GM21367 (cell line): ENCODE measurements at regions not wholly inside any gene's neighbourhood (a gene's known extent, or its start where the extent isn't known, plus 50 kb on each side); places are given as distances from the start of the nearest gene placed in this dataset.
A peak's percentile ranks its signal among the peaks of the same experiment; 100 is the strongest.

Experiments
- ATAC-seq: cut with Tn5 transposase; IDR thresholded peaks from one replicate; pipeline ENCODE4 v1.9.1; 2021; ENCODE audit not compliant: unreplicated experiment

- no peak for ATAC-seq
Measured at GRCh38 chr12:94786906-94787305, 136.5 kb upstream of the TMCC3 start.

GRCh38 chr12:94783862-94784261 lies 133.5 kb upstream of the TMCC3 start:
- ATAC-seq: no peak

- ATAC-seq: no peak
Measured at GRCh38 chr12:94783343-94783742, 133.0 kb upstream of the TMCC3 start.

- ATAC-seq: no peak
Measured at GRCh38 chr12:94781835-94782234, 131.5 kb upstream of the TMCC3 start.

- ATAC-seq: no peak
Measured at GRCh38 chr12:94779485-94779884, 129.1 kb upstream of the TMCC3 start.

GRCh38 chr12:94777936-94778335 lies 127.6 kb upstream of the TMCC3 start:
- no peak for ATAC-seq

- ATAC-seq: no peak
Measured at GRCh38 chr12:94775710-94776109, 125.4 kb upstream of the TMCC3 start.

GRCh38 chr12:94771741-94772140 lies 121.4 kb upstream of the TMCC3 start:
- ATAC-seq: no peak

GRCh38 chr12:94771199-94771598 lies 120.8 kb upstream of the TMCC3 start:
- no peak for ATAC-seq

- ATAC-seq: no peak
Measured at GRCh38 chr12:94770791-94771190, 120.4 kb upstream of the TMCC3 start.

- no peak for ATAC-seq
Measured at GRCh38 chr12:94769776-94770759, 119.7 kb upstream of the TMCC3 start.

- peak; percentile 77 for ATAC-seq
Measured at GRCh38 chr12:94769047-94769420, 118.7 kb upstream of the TMCC3 start.

GRCh38 chr12:94768398-94769046 lies 118.2 kb upstream of the TMCC3 start:
- ATAC-seq: peak; percentile 34

GRCh38 chr12:94767956-94768355 lies 117.6 kb upstream of the TMCC3 start:
- no peak for ATAC-seq

- no peak for ATAC-seq
Measured at GRCh38 chr12:94766397-94766796, 116.0 kb upstream of the TMCC3 start.

- no peak for ATAC-seq
Measured at GRCh38 chr12:94763462-94763861, 113.1 kb upstream of the TMCC3 start.

- ATAC-seq: no peak
Measured at GRCh38 chr12:94762943-94763342, 112.6 kb upstream of the TMCC3 start.

GRCh38 chr12:94762259-94762942 lies 112.0 kb upstream of the TMCC3 start:
- peak; percentile 73 for ATAC-seq

- no peak for ATAC-seq
Measured at GRCh38 chr12:94761559-94761958, 111.2 kb upstream of the TMCC3 start.

GRCh38 chr12:94760786-94761185 lies 110.4 kb upstream of the TMCC3 start:
- no peak for ATAC-seq

GRCh38 chr12:94756789-94757188 lies 106.4 kb upstream of the TMCC3 start:
- ATAC-seq: no peak

- no peak for ATAC-seq
Measured at GRCh38 chr12:94755598-94755997, 105.2 kb upstream of the TMCC3 start.
